Aorta (tissue), 5 donors: ENCODE measurements at regions not wholly inside any gene's neighbourhood (a gene's known extent, or its start where the extent isn't known, plus 50 kb on each side); places are given as distances from the start of the nearest gene placed in this dataset.
"Not testable (repeated sequence)": the region's sequence is repeated elsewhere in the genome, so short reads cannot be mapped to it uniquely, and the experiment has no call there.

ENCODE experiments used
- ATAC-seq: fragments of 200-7000 bp; cut with Tn5 transposase; one replicate; pipeline ENCODE4 v1.9.1; 2022; ENCODE audit warnings: moderate library complexity; ENCODE audit not compliant: low FRiP score
- DNase-seq, 2 donors: peaks; one replicate each; pipeline ENCODE4 v3.0.0-alpha.2; 2020
- H3K27ac ChIP-seq, 2 donors: one replicate each; pipeline ENCODE4 v1.5.1; 2013; ENCODE audit warnings: low read length in 2 of 2, mild to moderate bottlenecking in 2 of 2, moderate library complexity in 2 of 2, control low read depth in 1 of 2, inconsistent platforms in 1 of 2, low read depth in 1 of 2
- H3K27me3 ChIP-seq, 2 donors: one replicate each; pipeline ENCODE4 v1.6.1; 2013; ENCODE audit warnings: control low read depth in 1 of 2, low read length in 1 of 2, mild to moderate bottlenecking in 1 of 2, moderate library complexity in 1 of 2; ENCODE audit not compliant: insufficient read depth in 2 of 2, control insufficient read depth in 1 of 2
- H3K36me3 ChIP-seq, 2 donors: one replicate each; pipeline ENCODE4 v1.6.1; 2013; ENCODE audit warnings: control low read depth in 1 of 2, low read length in 1 of 2, mild to moderate bottlenecking in 1 of 2; ENCODE audit not compliant: insufficient read depth in 2 of 2, control insufficient read depth in 1 of 2
- H3K4me1 ChIP-seq, 2 donors: one replicate each; pipeline ENCODE4 v1.6.1; 2013; ENCODE audit warnings: low read length in 2 of 2, control low read depth in 1 of 2, mild to moderate bottlenecking in 1 of 2, moderate library complexity in 1 of 2; ENCODE audit not compliant: insufficient read depth in 2 of 2, control insufficient read depth in 1 of 2
- H3K4me3 ChIP-seq, 2 donors: one replicate each; pipeline ENCODE4 v1.5.1; 2013; ENCODE audit warnings: low read length in 2 of 2, control low read depth in 1 of 2, mild to moderate bottlenecking in 1 of 2
- H3K9me3 ChIP-seq: one replicate; pipeline ENCODE4 v1.6.1; 2013; ENCODE audit warnings: mild to moderate bottlenecking, low read length; ENCODE audit not compliant: control insufficient read depth
- WGBS, 2 donors: extraction: QIAGEN DNeasy Blood & Tissue Kit; methylation state at CpG; one replicate each; pipeline ENCODE4 v1.1.7; 2013; 5-methylcytosine and 5-hydroxymethylcytosine counted together
- intact Hi-C, 2 donors: fragments of 100-400 bp; cut with DNase I; formaldehyde crosslinking; loops; one replicate each; pipeline versions ENCODE4 v1.14.2 to v1.15.0; 2022
- donor health status: healthy with polysubstance abuse.
- donor health status: Bipolar disorder and iron deficiency.
- donor health status: DM: no; HTN: no; CAD: no.
- donor health status: DM: no; HTN: no; CAD: no.
- donor health status: DM: yes; HTN: yes; CAD: no.

- no peaks in the 10 kb centered on the region for H3K4me1 ChIP-seq
- no peak for DNase-seq
- ATAC-seq: no peak
- 75 to 81% methylated on average over 4 of the region's 4 CpGs for WGBS, 2 donors
- peaks cover 2% of the 10 kb centered on the region for H3K9me3 ChIP-seq
- H3K27ac ChIP-seq: no peak overlapping the region
- intact Hi-C loops: no loop called here
- no peaks in the 10 kb centered on the region for H3K27me3 ChIP-seq
- H3K36me3 ChIP-seq: no peaks in the 10 kb centered on the region
- no peak overlapping the region for H3K4me3 ChIP-seq
Observed at GRCh38 chr1:199482426-199482825, 545.1 kb upstream of the NR5A2 start.

- Histone ChIP-seq H3K9me3 (no peaks in the 10 kb centered on the region), H3K27ac (no peak overlapping the region), H3K36me3 (no peaks in the 10 kb centered on the region), H3K27me3 (no peaks in the 10 kb centered on the region), H3K4me3 (no peak overlapping the region), H3K4me1 (no peaks in the 10 kb centered on the region)
- ATAC-seq (no peak), DNase-seq (no peak)
- 45 to 56% methylated on average over 3 of the region's 3 CpGs for WGBS, 2 donors
- intact Hi-C loops: no loop called here
Observed at GRCh38 chr1:199489594-199489993, 537.9 kb upstream of the NR5A2 start.

GRCh38 chr1:199490769-199491527 is 536.6 kb upstream of the NR5A2 start:
- DNase-seq (no peak), ATAC-seq (no peak)
- Histone ChIP-seq H3K27me3 (no peaks in the 10 kb centered on the region), H3K4me3 (no peak overlapping the region), H3K4me1 (no peaks in the 10 kb centered on the region), H3K36me3 (no peaks in the 10 kb centered on the region), H3K27ac (no peak overlapping the region), H3K9me3 (no peaks in the 10 kb centered on the region)
- whole genome bisulfite sequencing, 2 donors: 94 to 97% methylated on average over 2 of the region's 2 CpGs
- intact Hi-C loops: no loop called here

- H3K9me3 ChIP-seq: no peaks in the 10 kb centered on the region
- no peaks in the 10 kb centered on the region for H3K27me3 ChIP-seq
- 90 to 94% methylated on average over 3 of the region's 3 CpGs for WGBS, 2 donors
- no peak overlapping the region for H3K4me3 ChIP-seq
- H3K4me1 ChIP-seq: no peaks in the 10 kb centered on the region
- no peak for DNase-seq
- H3K36me3 ChIP-seq: no peaks in the 10 kb centered on the region
- intact Hi-C loops: no loop called here
- H3K27ac ChIP-seq: no peak overlapping the region
- no peak for ATAC-seq
Observed at GRCh38 chr1:199495432-199495831, 532.1 kb upstream of the NR5A2 start.

GRCh38 chr1:199498802-199499201 is 528.7 kb upstream of the NR5A2 start:
- ATAC-seq, H3K9me3 ChIP-seq, intact Hi-C loops, DNase-seq, H3K27me3 ChIP-seq, H3K4me3 ChIP-seq, H3K36me3 ChIP-seq, H3K27ac ChIP-seq, H3K4me1 ChIP-seq: not testable (repeated sequence)
- WGBS, 2 donors: 88 to 97% methylated on average over 1 of the region's 1 CpG

GRCh38 chr1:199508072-199508471 is 519.4 kb upstream of the NR5A2 start:
- no peaks in the 10 kb centered on the region for H3K36me3 ChIP-seq
- H3K4me1 ChIP-seq: no peaks in the 10 kb centered on the region
- no peak for DNase-seq
- ATAC-seq: no peak
- WGBS, 2 donors: 57 to 66% methylated on average over 3 of the region's 3 CpGs
- H3K27ac ChIP-seq: no peak overlapping the region
- intact Hi-C loops: no loop called here
- H3K27me3 ChIP-seq: no peaks in the 10 kb centered on the region
- no peak overlapping the region for H3K4me3 ChIP-seq
- no peaks in the 10 kb centered on the region for H3K9me3 ChIP-seq

GRCh38 chr1:199508653-199509052 is 518.9 kb upstream of the NR5A2 start:
- Histone ChIP-seq H3K27me3 (no peaks in the 10 kb centered on the region), H3K4me1 (no peaks in the 10 kb centered on the region), H3K4me3 (no peak overlapping the region), H3K27ac (no peak overlapping the region), H3K36me3 (no peaks in the 10 kb centered on the region), H3K9me3 (no peaks in the 10 kb centered on the region)
- DNase-seq: no peak
- WGBS, 2 donors: 72 to 77% methylated on average over 2 of the region's 2 CpGs
- intact Hi-C loops: no loop called here
- no peak for ATAC-seq

- H3K36me3 ChIP-seq: no peaks in the 10 kb centered on the region
- 83 to 86% methylated on average over 2 of the region's 2 CpGs for WGBS, 2 donors
- H3K27ac ChIP-seq: no peak overlapping the region
- H3K4me3 ChIP-seq: no peak overlapping the region
- no peaks in the 10 kb centered on the region for H3K9me3 ChIP-seq
- H3K27me3 ChIP-seq: no peaks in the 10 kb centered on the region
- no peak for DNase-seq
- no peaks in the 10 kb centered on the region for H3K4me1 ChIP-seq
- no peak for ATAC-seq
- intact Hi-C loops: no loop called here
Observed at GRCh38 chr1:199509456-199509855, 518.1 kb upstream of the NR5A2 start.

- no peaks in the 10 kb centered on the region for H3K27me3 ChIP-seq
- H3K4me3 ChIP-seq: no peak overlapping the region
- no peaks in the 10 kb centered on the region for H3K36me3 ChIP-seq
- no peaks in the 10 kb centered on the region for H3K4me1 ChIP-seq
- no peak overlapping the region for H3K27ac ChIP-seq
- WGBS, 2 donors: 76 to 82% methylated on average over 5 of the region's 5 CpGs
- ATAC-seq (no peak), DNase-seq (no peak)
- intact Hi-C loops: no loop called here
- no peaks in the 10 kb centered on the region for H3K9me3 ChIP-seq
Observed at GRCh38 chr1:199510314-199510713, 517.2 kb upstream of the NR5A2 start.
